OCI-LY3 (cell line): ENCODE measurements at regions not wholly inside any gene's neighbourhood (a gene's known extent, or its start where the extent isn't known, plus 50 kb on each side); places are given as distances from the start of the nearest gene placed in this dataset.

Source experiments
- CTCF ChIP-seq: fragments of 200-600, 300-600 bp; sonication (generic); IDR thresholded peaks from 2 replicates; pipeline ENCODE4 v1.5.1; 2014; ENCODE audit warnings: antibody characterized with exemption, low read length, low read depth
- EZH2phosphoT487 ChIP-seq: fragments of 200-600 bp; shearing (Covaris generic); IDR thresholded peaks from 2 replicates; pipeline ENCODE4 v1.6.1; 2018; ENCODE audit warnings: antibody characterized with exemption, mixed run types, low read depth

GRCh38 chr1:22241811-22242210 lies 98.9 kb upstream of the WNT4 start:
- TF ChIP-seq CTCF, result no peak
- TF ChIP-seq EZH2phosphoT487, result no peak
